ENCODE measurements at regions not wholly inside any gene's neighbourhood (a gene's known extent, or its start where the extent isn't known, plus 50 kb on each side); places are given as distances from the start of the nearest gene placed in this dataset.

DNA sequence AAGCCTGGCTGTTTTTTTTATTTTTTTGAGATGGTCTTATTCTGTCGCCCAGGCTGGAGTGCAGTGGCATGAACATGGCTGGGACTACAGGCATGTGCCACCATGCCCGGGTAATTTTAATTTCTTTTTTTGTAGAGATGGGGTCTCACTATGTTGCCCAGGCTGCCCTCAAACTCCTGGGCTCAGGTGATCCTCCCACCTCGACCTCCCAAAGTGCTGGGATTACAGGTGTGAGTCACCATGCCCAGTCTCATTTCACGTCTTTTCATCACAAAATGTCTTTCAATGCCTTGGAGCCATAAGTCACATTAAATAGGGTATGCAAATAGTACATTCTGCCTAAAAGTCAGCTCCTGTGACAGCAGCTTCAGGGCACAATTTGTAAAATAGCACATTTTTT, 52.8 kb downstream of the SOX2 start:
- DNase-seq (ENCODE audit: low spot score), result no peak
- TF ChIP-seq POLR2AphosphoS5 (IDR thresholded peaks at IDR 0.05) (no peak), POLR2A (IDR thresholded peaks at IDR 0.05) (no peak), CTCF (IDR thresholded peaks at IDR 0.05) (no peak)
- 89% methylated on average over 4 of the region's 4 CpGs for WGBS
- no peak overlapping the region for H3K27ac ChIP-seq
- no peak overlapping the region for H3K4me3 ChIP-seq
- intact Hi-C loops (cut with DNase I), result no loop called here
- no peaks in the 10 kb centered on the region for H3K4me1 ChIP-seq (replicated peaks)
- no peaks in the 10 kb centered on the region for H3K27me3 ChIP-seq (replicated peaks; ENCODE audit: insufficient read depth)
- H3K9me3 ChIP-seq, result no peaks in the 10 kb centered on the region
- H3K36me3 ChIP-seq, result no peaks in the 10 kb centered on the region

- Histone ChIP-seq H3K27ac (no peak overlapping the region), H3K4me3 (no peak overlapping the region), H3K36me3 (no peaks in the 10 kb centered on the region), H3K4me1 (replicated peaks) (no peaks in the 10 kb centered on the region), H3K9me3 (no peaks in the 10 kb centered on the region), H3K27me3 (replicated peaks; ENCODE audit: insufficient read depth) (no peaks in the 10 kb centered on the region)
- intact Hi-C loops (cut with DNase I), result no loop called here
- DNase-seq (ENCODE audit: low spot score), result no peak
- TF ChIP-seq POLR2A (IDR thresholded peaks at IDR 0.05), result no peak
- TF ChIP-seq CTCF (IDR thresholded peaks at IDR 0.05), result no peak
- no peak for TF ChIP-seq POLR2AphosphoS5 (IDR thresholded peaks at IDR 0.05)
- WGBS, result 96% methylated on average over 5 of the region's 5 CpGs
These were observed 58.6 kb downstream of the SOX2 start for GRCh38 chr3:181770296-181770695.

DNA sequence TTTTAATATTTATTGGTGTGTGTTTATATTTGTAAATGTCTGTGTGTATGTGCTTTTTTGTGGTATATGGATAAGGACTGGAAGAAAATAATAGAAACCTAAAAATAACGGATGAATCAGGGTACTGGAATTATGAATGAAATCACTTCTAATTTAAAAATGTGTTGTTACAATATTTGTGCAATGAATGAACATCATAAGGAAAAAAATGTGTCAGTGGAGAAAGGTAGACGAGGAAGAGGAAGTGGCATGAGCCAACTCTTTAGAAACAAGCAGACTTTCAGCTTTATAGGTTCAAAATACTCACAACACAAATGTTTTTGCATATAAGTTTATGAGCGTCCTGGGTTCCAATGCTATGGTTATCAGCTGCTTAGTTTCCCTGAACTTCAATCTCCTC, 59.4 kb downstream of the SOX2 start:
- Histone ChIP-seq H3K27ac (no peak overlapping the region), H3K4me1 (replicated peaks) (no peaks in the 10 kb centered on the region), H3K4me3 (no peak overlapping the region), H3K9me3 (no peaks in the 10 kb centered on the region), H3K36me3 (no peaks in the 10 kb centered on the region), H3K27me3 (replicated peaks; ENCODE audit: insufficient read depth) (no peaks in the 10 kb centered on the region)
- DNase-seq (ENCODE audit: low spot score), result no peak
- intact Hi-C loops (cut with DNase I), result no loop called here
- TF ChIP-seq POLR2A (IDR thresholded peaks at IDR 0.05), result no peak
- no peak for TF ChIP-seq POLR2AphosphoS5 (IDR thresholded peaks at IDR 0.05)
- no peak for TF ChIP-seq CTCF (IDR thresholded peaks at IDR 0.05)
- 68% methylated on average over 3 of the region's 3 CpGs for WGBS

- Histone ChIP-seq H3K36me3 (no peaks in the 10 kb centered on the region), H3K4me1 (replicated peaks) (no peaks in the 10 kb centered on the region), H3K27me3 (replicated peaks; ENCODE audit: insufficient read depth) (no peaks in the 10 kb centered on the region), H3K4me3 (no peak overlapping the region), H3K9me3 (no peaks in the 10 kb centered on the region), H3K27ac (no peak overlapping the region)
- 56% methylated on average over 2 of the region's 2 CpGs for WGBS
- intact Hi-C loops (cut with DNase I), result no loop called here
- no peak for DNase-seq (ENCODE audit: low spot score)
- TF ChIP-seq CTCF (IDR thresholded peaks at IDR 0.05) (no peak), POLR2A (IDR thresholded peaks at IDR 0.05) (no peak), POLR2AphosphoS5 (IDR thresholded peaks at IDR 0.05) (no peak)
These were observed 60.4 kb downstream of the SOX2 start for GRCh38 chr3:181772166-181772565.

GRCh38 chr3:181773921-181774320, 62.2 kb downstream of the SOX2 start:
- WGBS, result 76% methylated on average over 4 of the region's 4 CpGs
- Histone ChIP-seq H3K4me1 (replicated peaks) (no peaks in the 10 kb centered on the region), H3K4me3 (no peak overlapping the region), H3K27me3 (replicated peaks; ENCODE audit: insufficient read depth) (no peaks in the 10 kb centered on the region), H3K36me3 (no peaks in the 10 kb centered on the region), H3K27ac (no peak overlapping the region), H3K9me3 (no peaks in the 10 kb centered on the region)
- intact Hi-C loops (cut with DNase I), result no loop called here
- DNase-seq (ENCODE audit: low spot score), result no peak
- no peak for TF ChIP-seq POLR2AphosphoS5 (IDR thresholded peaks at IDR 0.05)
- no peak for TF ChIP-seq POLR2A (IDR thresholded peaks at IDR 0.05)
- no peak for TF ChIP-seq CTCF (IDR thresholded peaks at IDR 0.05)

All from prostate gland (tissue), 2 donors.